HT1080 (cell line): ENCODE measurements at regions not wholly inside any gene's neighbourhood (a gene's known extent, or its start where the extent isn't known, plus 50 kb on each side); places are given as distances from the start of the nearest gene placed in this dataset.

ENCODE experiments used
- DNase-seq: peaks from one replicate; pipeline ENCODE4 v3.0.0-alpha.2; 2015; ENCODE audit warnings: low read depth

- no peak for DNase-seq
Measured at GRCh38 chr2:20150110-20150706, 74.7 kb downstream of the SDC1 start.

- DNase-seq, result no peak
Measured at GRCh38 chr2:20149703-20150030, 75.3 kb downstream of the SDC1 start.

- peak; percentile 96 for DNase-seq
Measured at GRCh38 chr2:20148923-20149702, 75.8 kb downstream of the SDC1 start.

- DNase-seq, result no peak
Measured at GRCh38 chr2:20148426-20148922, 76.5 kb downstream of the SDC1 start.

GRCh38 chr2:20147351-20147750 is 77.6 kb downstream of the SDC1 start:
- no peak for DNase-seq

GRCh38 chr2:20146401-20146800 is 78.5 kb downstream of the SDC1 start:
- no peak for DNase-seq

GRCh38 chr2:20145497-20146193 is 79.3 kb downstream of the SDC1 start:
- no peak for DNase-seq

- no peak for DNase-seq
Measured at GRCh38 chr2:20144861-20145260, 80.1 kb downstream of the SDC1 start.

GRCh38 chr2:20144196-20144595 is 80.7 kb downstream of the SDC1 start:
- no peak for DNase-seq

GRCh38 chr2:20143263-20143662 is 81.7 kb downstream of the SDC1 start:
- no peak for DNase-seq

- no peak for DNase-seq
Measured at GRCh38 chr2:20141806-20142205, 83.1 kb downstream of the SDC1 start.

- peak; percentile 98 for DNase-seq
Measured at GRCh38 chr2:20141056-20141762, 83.7 kb downstream of the SDC1 start.

- DNase-seq, result no peak
Measured at GRCh38 chr2:20140321-20141055, 84.4 kb downstream of the SDC1 start.

GRCh38 chr2:20139407-20140172 is 85.3 kb downstream of the SDC1 start:
- no peak for DNase-seq

- no peak for DNase-seq
Measured at GRCh38 chr2:20138696-20139095, 86.2 kb downstream of the SDC1 start.

GRCh38 chr2:20137884-20138283 is 86.5 kb upstream of the LAPTM4A start:
- DNase-seq, result no peak

- DNase-seq, result no peak
Measured at GRCh38 chr2:20137131-20137571, 85.7 kb upstream of the LAPTM4A start.

- DNase-seq, result no peak
Measured at GRCh38 chr2:20136149-20136548, 84.7 kb upstream of the LAPTM4A start.

GRCh38 chr2:20135631-20136050 is 84.2 kb upstream of the LAPTM4A start:
- peak; percentile 68 for DNase-seq

- no peak for DNase-seq
Measured at GRCh38 chr2:20132990-20133535, 81.6 kb upstream of the LAPTM4A start.
